Right ventricle myocardium superior (tissue), 1 donor: ENCODE measurements at regions not wholly inside any gene's neighbourhood (a gene's known extent, or its start where the extent isn't known, plus 50 kb on each side); places are given as distances from the start of the nearest gene placed in this dataset.
A peak's percentile ranks its signal among the peaks of the same experiment; 100 is the strongest.

ENCODE experiments used
- ATAC-seq: fragments of 200-7000 bp; cut with Tn5 transposase; one replicate; pipeline ENCODE4 v1.9.1; 2020; ENCODE audit warnings: mild to moderate bottlenecking; ENCODE audit not compliant: poor library complexity
- DNase-seq: peaks from one replicate; pipeline ENCODE4 v3.0.0-alpha.2; 2020
- intact Hi-C: fragments of 100-400 bp; cut with DNase I; formaldehyde crosslinking; loops from one replicate; pipeline ENCODE4 v1.11.2; 2022
- donor health status: DM: no; HTN: yes; CAD: no; lungs with severe emphysema.

DNA sequence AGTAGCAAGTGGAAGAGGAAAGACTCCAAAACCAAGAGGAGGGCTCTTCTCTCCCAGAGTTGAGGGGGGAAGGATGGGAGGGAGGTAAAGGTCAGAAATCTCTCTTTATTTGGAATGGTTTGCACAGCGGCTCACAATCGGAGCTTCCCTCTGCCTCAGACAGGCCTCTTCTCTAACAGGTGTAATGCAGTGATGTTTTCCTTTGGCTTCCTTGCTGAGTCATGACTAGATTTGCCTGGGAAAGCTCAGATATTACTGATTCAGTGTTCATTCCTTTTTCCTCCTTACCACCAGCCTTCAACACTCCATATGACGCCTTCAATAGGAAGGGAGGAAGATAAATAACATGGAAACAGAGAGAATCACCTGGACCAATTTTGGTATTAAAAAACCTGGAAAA, 136.6 kb downstream of the RNF152 start:
- no peak for ATAC-seq
- intact Hi-C loops = loop anchor here (10.0 kb wide), 1 partner anchor 61 kb away; no protein-coding TSS in a partner anchor
- no peak for DNase-seq

DNA sequence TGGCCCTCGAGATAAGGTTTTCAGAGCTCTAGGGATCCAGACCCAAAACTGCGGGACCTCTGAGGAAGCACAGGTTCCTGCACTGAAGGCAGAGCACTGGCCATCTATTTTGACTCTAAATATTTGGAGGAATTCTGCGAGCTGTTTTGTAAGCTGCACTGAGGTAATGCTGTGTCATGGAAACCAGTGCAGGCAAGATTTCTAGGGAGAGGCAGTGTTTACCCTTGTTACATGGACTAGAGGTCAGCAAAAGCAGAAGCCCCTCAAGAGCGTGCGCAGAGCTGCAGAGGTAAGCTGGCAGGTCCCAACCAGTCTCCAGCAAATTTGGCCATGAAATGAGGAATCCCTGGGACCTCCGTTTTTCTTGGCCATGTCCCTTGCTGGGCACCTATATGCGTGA, 137.3 kb downstream of the RNF152 start:
- DNase-seq (no peak), ATAC-seq (no peak)
- intact Hi-C loops = loop anchor here (10.0 kb wide), 1 partner anchor 61 kb away; no protein-coding TSS in a partner anchor

DNA sequence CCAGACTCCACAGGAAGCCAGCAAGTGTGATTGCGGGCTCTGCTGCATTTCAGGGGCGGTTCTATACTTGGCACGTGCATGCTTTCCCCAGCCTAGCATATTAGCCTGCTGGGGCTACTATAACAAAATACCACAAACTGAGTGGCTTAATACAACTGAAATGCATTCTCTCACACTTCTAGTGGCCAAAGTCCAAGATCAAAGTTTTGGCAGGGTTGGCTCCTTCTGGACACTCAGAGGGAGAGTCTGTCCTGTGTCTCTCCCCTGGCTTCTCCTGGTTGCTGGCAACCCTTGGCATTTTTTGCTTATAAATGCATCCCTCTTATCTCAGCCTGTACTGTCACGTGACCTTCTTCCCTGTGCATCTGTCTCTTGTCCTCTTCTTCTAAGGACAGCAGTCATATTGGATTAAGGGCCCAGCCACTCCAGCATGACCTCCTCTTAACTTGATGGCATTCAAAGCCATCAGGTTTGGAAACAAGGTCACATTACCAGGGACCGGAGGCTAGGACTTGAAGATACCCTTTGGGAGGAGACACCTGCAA, 138.7 kb downstream of the RNF152 start:
- DNase-seq = no peak
- intact Hi-C loops = loop anchor here (10.0 kb wide), 1 partner anchor 59 kb away; no protein-coding TSS in a partner anchor
- no peak for ATAC-seq

DNA sequence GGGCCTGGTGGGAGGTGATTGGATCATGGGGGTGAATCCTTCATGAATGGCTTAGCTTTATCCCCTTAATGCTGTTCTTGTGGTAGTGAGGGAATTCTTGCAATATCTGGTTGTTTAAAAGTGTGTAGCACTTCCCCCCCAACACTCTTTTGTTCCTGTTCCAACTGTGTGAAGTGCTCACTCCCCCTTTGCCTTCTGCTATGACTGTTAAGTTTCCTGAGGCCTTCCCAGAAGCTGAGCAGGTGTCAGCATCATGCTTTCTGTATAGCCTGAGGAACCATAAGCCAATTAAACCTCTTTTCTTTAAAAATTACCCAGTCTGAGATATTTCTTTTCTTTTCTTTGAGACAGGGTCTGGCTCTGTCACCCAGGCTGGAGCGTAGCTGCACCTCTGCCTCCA, 139.4 kb downstream of the RNF152 start:
- ATAC-seq (no peak), DNase-seq (no peak)
- intact Hi-C loops = loop anchor here (10.0 kb wide), 1 partner anchor 59 kb away; no protein-coding TSS in a partner anchor

DNA sequence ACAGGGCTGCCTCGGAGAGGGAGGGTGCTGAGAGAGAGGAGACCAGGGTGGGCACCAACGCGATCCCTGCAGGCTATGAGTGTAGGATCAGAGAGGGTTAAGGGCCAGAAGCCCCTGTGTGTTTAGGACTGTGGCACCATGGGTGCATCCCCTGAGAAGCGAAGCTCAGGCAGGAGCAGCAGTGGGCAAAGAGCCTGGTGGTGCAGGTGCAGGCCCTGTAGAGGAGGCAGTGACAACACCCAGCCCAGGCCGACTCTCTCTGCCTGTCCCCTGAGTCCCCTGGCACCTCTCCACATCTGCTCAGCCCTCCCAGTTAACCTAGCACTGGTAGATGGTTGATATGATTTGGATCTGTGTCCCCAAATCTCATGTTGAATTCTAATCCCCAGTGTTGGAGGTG, 139.8 kb downstream of the RNF152 start:
- intact Hi-C loops = loop anchor here (10.0 kb wide), 1 partner anchor 58 kb away; no protein-coding TSS in a partner anchor
- DNase-seq (no peak), ATAC-seq (no peak)

DNA sequence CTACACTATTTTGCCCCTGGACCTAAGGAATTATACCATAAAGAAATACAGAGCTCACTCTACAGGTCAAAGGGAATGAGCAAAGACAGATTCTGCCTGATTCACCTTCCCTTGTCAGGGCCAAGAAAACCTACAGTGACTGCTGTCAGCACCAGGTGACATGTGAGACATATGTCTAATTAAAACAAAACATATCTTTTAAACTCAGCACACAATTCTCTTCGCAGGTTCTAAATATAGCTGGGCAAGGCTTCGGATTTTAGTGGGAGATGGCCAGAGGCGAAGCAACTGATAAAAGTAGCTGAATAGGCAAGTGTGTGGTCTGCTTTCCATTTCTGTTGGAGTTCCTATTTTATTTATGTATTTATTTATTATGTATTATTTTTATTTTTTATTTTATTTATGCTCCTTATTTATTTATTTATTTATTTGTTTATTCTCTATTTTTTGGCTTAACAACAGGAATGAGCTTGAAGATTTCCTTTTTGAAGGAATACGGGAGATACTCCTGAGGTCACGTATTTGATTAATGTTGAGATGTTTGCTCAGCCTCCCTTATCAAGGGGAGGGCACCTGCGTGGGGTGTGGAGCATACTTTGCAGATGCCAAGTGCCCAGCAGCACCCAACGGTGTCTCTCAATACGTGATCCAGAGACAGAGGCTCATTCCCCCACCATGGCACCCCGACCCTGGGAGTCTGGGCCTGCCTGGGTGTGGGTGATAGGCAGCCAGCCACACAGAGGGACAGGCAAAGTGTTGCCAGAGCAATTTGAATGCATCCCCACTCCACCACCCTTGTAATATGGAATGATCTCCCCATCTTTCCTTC, 141.8 kb downstream of the RNF152 start:
- DNase-seq (no peak), ATAC-seq (peak; percentile 75)
- intact Hi-C loops = loop anchor here (10.0 kb wide), 1 partner anchor 56 kb away; no protein-coding TSS in a partner anchor

DNA sequence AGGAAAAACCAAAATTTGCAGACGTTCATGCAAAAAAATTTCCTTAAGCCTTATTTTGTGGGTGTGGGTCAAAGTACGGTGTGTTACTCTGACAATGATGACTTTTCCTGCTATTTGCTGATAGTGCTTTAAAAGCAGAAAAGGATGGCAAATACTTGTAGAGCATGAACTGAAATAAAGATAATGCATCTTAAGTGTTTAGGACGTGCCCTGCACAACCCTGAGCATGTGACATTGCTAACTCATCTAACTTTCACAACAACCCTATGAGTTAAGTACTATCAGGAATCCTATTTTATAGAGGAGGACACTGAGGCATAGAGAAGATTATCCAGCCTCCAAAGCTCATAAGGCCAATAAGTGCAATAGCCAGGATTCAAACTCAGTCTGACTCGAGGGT, 143.3 kb downstream of the RNF152 start:
- intact Hi-C loops = loop anchor here (10.0 kb wide), 1 partner anchor 145 kb away; the partner anchor contains the start of gene RNF152
- ATAC-seq (no peak), DNase-seq (no peak)

DNA sequence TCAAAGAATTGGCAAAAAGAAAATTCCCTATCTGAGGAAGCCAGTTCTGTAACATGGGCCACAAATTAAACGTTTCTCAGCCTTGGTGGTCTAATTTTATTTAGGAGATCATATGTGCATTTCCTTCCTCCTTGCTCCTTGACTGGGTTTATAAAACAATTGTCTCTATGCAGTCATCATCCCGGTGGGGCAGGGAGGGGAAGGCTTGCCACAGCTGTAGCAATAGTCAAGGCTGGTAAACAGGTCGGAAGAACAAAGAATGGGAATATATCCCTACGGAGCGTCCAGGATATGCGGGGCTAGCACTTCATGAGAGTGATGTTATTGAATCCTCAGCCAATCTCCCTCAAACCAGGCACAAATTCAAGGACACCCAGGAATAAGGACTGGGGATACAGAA, 143.8 kb downstream of the RNF152 start:
- intact Hi-C loops = loop anchor here (10.0 kb wide), 1 partner anchor 146 kb away; the partner anchor contains the start of gene RNF152
- ATAC-seq (no peak), DNase-seq (no peak)

DNA sequence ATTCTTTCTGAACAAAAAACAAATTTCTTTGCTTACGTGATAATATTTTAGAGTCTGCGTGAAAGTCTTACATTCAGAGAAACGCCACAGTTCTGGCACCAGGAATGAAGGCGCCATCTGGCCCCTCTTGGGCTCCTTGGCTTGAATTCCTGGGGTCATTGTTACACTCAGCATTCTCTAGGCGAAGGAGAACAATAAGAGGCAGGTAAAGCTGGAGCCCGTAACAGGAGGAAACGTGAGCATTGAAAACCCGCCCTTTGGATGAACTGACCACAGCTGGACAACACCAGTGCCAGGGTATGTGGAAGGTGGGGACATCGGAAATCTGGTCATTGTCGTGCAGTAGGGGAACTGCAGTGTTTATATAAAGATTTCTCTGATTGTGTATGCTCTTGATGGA, 144.8 kb downstream of the RNF152 start:
- no peak for ATAC-seq
- intact Hi-C loops = loop anchor here (10.0 kb wide), 1 partner anchor 147 kb away; the partner anchor contains the start of gene RNF152

DNA sequence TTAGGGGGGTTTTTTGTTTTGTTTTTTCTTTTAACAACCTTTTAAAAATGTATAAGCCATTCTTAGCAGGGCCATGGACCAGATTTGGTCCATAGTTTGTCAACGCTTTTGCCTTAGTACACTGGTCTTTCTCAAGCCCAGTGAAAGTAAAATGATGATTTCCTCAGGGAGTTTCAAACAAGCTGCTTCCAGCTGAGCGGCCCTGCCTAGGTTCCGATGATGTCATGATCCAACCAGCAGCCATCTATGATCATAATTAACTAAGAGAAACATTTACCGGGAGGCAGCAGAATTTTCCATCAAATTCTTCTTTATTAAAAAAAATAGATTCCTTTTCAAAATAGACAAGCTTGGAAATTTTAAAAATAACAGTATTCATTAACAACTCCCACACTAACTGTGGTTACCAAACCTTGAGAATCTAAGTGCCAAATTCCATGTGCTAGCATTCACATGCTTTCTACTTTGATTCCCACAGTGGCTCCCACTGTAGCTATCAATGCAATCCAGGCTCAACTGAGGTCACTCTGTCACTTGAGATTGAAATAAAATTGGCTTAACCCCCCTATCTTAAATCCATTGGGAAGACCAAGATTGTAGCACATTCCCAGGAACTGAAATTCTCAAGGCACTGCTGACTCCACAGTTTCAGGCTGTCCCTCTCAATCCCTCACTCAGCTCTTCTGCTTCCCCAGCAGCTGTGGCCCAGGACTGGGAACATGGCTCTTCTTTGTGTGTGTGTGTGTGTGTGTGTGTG, 148.9 kb downstream of the RNF152 start:
- peak; percentile 70 for DNase-seq
- ATAC-seq = peak; percentile 85

More for the DNA sequence above, 144.8 kb downstream of the RNF152 start:
- no peak for DNase-seq

DNA sequence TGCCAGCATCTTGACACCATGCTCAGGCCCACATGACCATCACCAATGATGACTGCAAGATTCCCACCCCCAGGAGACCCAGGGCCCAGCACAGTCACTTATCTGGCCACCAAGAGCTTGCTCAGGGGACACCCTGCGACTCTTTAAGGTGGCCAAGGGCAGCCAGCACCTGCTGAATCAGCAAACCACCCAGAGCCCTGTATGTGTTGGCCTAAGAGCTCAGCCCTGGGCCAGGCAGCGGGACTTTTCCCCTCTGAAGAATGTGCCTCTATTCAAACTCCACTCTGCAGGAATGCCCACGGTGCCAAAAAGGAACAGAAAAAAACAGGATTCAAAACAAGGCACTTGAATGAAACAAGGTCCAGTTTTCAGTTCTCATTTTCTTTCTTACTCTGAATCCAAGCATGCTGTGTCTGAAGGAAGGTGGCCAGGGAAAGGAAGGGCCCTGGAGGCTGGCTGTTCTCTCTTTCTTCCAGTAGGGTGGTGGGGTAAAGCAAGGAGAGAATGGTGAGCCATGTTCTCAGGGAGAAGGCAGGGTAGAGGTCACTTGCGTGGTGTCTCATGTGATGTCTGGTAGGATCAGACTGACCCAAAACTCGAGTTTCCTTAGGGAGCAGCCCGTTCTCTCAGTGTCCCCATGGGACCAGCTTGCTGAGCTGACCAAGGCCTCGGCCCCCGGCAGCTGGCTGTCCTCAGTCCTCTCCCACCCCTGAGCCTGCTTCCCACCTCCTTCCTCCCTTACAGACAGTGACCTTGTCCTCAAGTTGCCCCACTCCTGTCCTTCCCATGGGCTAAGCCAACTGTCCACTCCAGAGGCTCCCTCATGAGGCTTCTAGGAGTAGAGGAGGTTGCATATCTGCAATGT, 150.0 kb downstream of the RNF152 start:
- peak; percentile 65 for ATAC-seq
- intact Hi-C loops = loop anchor here (10.0 kb wide), 1 partner anchor 152 kb away; the partner anchor contains the start of gene RNF152
- DNase-seq = peak; percentile 73

More for the DNA sequence above, 148.9 kb downstream of the RNF152 start:
- intact Hi-C loops = loop anchor here (10.0 kb wide), 1 partner anchor 151 kb away; the partner anchor contains the start of gene RNF152

DNA sequence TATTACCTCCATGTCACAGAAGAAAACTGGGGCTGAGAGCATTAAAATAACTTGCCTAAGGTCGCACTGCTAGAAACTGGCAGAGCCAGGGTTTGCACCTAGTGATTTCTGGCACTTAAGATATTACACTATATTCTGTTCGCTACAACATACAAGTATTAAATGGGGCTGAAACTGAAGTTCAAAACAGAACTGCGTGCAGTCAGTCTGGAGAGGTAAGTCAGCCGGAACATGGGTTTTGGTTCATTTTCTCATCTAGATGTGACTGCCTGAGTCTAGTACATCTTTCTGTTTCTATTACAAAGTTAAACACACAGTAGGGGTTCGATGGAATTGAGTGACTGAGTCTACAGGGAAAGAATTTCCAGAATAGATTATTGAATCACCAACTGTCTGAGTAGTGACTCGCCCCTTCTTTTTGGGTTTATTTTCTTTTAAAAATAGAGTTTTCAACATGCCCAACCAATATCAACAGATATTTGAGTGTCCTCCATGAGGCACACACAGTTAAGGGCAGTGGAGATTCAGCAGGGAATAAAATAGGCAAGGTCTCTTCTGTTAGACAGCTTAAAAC, 150.8 kb downstream of the RNF152 start:
- intact Hi-C loops = loop anchor here (10.0 kb wide), 1 partner anchor 153 kb away; the partner anchor contains the start of gene RNF152
- DNase-seq (no peak), ATAC-seq (no peak)

DNA sequence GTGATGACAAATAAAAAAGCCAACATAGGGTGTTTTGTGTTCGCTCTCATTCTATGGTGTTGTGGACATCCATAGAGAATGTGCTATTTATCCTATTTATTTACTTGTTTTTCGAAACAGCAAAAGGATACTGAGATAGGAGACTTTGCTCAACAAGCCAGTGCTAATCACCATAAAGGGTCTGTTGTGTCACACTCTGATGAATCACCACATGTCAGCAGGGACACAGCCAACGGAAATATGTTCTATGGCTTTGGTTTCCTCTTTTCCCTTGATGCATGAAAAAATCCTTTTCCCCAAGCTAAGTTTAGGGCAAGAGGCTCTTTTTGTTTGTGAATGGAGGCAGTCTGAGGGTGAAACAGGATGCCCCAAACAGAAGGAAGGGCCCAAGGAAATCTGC, 154.3 kb downstream of the RNF152 start:
- intact Hi-C loops = no loop called here
- DNase-seq (no peak), ATAC-seq (peak; percentile 40)

DNA sequence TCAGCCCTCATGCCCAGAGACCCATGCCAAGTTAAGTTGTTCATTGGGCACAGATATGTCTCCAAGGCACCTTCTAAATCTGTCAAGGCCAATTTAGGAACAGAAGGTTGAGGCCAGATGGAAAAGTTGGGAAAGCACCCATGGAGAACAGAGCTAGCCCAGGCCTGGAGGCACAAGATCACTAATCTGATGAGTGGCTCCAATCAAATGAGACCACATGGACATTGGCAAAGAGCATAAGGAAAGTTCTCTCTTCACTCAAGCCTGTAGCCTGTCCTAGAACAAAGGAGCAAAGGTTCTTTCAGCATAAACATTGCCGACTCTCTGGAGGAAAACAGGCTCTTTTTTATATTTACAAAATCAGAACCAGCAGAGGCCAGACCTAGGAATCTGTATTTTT, 154.8 kb downstream of the RNF152 start:
- intact Hi-C loops = no loop called here
- ATAC-seq = peak; percentile 46
- DNase-seq = no peak

DNA sequence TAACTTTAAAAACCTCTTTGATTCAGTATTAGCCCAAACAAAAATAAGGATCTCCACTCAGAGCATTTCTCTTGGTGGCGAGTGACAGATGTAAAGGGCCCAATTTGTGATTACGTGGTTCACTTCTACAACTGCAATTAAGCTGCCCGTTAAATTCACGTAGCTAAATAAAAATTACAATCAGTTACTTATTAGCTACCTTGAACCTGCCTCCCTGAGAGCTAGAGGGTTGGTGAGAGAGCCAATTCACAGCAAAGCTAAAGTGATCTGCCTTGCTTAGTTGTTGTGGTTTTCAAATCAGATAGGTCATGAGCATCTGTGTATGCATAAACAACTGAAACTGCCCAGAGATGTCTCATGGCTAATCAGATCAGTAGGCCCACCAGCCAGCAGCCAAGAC, 156.7 kb downstream of the RNF152 start:
- no peak for DNase-seq
- intact Hi-C loops = no loop called here
- ATAC-seq = no peak

DNA sequence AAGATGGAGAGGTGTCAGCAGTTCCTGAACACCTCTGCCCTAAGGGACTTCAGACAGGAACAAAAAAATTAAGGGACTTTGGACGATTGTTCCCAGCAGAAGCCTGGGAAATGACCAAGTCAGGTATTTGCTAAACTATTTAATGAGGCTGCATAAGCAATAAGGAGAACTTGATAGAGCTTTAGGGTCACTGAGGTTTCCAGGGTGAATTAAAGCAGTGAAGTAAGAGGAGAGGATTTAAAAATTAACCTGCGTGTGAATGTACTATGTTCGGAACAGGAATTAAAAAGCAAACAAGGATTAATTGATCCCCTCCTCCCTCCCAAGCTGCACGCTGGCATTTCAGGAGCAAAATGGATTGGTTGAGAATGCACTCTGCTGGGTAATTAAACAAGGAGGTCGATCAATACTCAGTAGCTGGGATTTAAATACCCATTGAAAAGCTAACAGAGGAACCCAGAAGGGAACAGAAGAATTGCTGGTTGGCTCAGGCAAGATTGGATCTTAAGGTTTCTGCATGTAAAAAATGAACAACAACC, 157.2 kb downstream of the RNF152 start:
- DNase-seq = no peak
- ATAC-seq = no peak
- intact Hi-C loops = no loop called here

DNA sequence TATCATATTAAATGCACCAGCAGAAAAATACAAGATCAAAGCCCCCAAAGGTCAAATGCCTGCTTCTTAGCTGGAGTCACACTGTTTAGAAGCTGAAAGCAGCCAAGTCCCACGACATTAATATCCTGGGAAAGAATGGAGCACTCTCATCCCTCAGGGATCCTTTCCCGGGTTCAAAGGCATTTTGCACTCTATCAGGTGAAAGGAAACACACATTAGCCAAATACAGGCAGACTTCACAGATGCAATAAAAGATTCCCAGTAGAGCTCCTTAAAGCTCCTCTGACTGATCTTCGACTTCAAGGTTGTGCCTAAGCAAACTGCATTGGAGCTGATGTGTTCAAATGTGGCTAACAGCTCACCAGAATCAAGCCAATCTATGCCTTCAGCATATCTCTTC, 158.4 kb downstream of the RNF152 start:
- DNase-seq = no peak
- intact Hi-C loops = no loop called here
- ATAC-seq = no peak
